CD14-positive monocyte (primary cell): ENCODE measurements at regions not wholly inside any gene's neighbourhood (a gene's known extent, or its start where the extent isn't known, plus 50 kb on each side); places are given as distances from the start of the nearest gene placed in this dataset.

ENCODE experiments used
- DNase-seq, 3 donors: peaks; one replicate each; pipeline ENCODE4 v3.0.0-alpha.2; 2011 to 2022
- H2AFZ ChIP-seq: 2 replicates; pipeline ENCODE4 v1.6.0; 2012; ENCODE audit warnings: mild to moderate bottlenecking, low read depth, low read length, inconsistent platforms; ENCODE audit not compliant: insufficient read depth, poor library complexity, severe bottlenecking
- H3K27ac ChIP-seq, 2 donors: 1 replicate in 1 of 2; 2 replicates in 1 of 2; pipeline ENCODE4 v1.5.1; 2012 to 2013; ENCODE audit warnings: low read length in 2 of 2, control low read depth in 1 of 2, inconsistent platforms in 1 of 2, low read depth in 1 of 2, mild to moderate bottlenecking in 1 of 2
- H3K27me3 ChIP-seq, 2 donors: one replicate each; pipeline versions ENCODE4 v1.6.0 to v1.6.1; 2011 to 2013; ENCODE audit warnings: low read length in 2 of 2; ENCODE audit not compliant: control insufficient read depth in 2 of 2, insufficient read depth in 2 of 2
- H3K36me3 ChIP-seq, 2 donors: replicated peaks in 1 of 2; 1 replicate in 1 of 2; 2 replicates in 1 of 2; pipeline versions ENCODE4 v1.5.1 to v1.6.1; 2012 to 2013; ENCODE audit warnings: low read length in 2 of 2, control low read depth in 1 of 2, inconsistent platforms in 1 of 2, mild to moderate bottlenecking in 1 of 2; ENCODE audit not compliant: insufficient read depth in 2 of 2, control insufficient read depth in 1 of 2
- H3K4me1 ChIP-seq, 2 donors: 1 replicate in 1 of 2; 2 replicates in 1 of 2; pipeline versions ENCODE4 v1.5.1 to v1.6.1; 2012 to 2013; ENCODE audit warnings: low read length in 2 of 2, control low read depth in 1 of 2, inconsistent platforms in 1 of 2, mild to moderate bottlenecking in 1 of 2, moderate library complexity in 1 of 2; ENCODE audit not compliant: insufficient read depth in 2 of 2, control insufficient read depth in 1 of 2
- H3K4me2 ChIP-seq: replicated peaks from 2 replicates; pipeline ENCODE3; 2012; ENCODE audit warnings: low read length, moderate library complexity, mild to moderate bottlenecking; ENCODE audit not compliant: poor library complexity, severe bottlenecking; ENCODE audit errors: extremely low read depth
- H3K4me3 ChIP-seq, 3 experiments: fragments of 200-600 bp in 1 of 3; sonication (generic) in 1 of 3; replicated peaks in 1 of 3; 1 replicate in 2 of 3; 2 replicates in 1 of 3; pipeline ENCODE4 v1.5.1; 2011 to 2013; ENCODE audit warnings: low read length in 3 of 3, mild to moderate bottlenecking in 3 of 3, control low read depth in 2 of 3, low read depth in 2 of 3, inconsistent platforms in 1 of 3, moderate library complexity in 1 of 3
- H3K79me2 ChIP-seq: 2 replicates; pipeline ENCODE4 v1.6.0; 2012; ENCODE audit warnings: mild to moderate bottlenecking, control low read depth, inconsistent platforms, low read length, moderate library complexity; ENCODE audit not compliant: insufficient read depth
- H3K9ac ChIP-seq: 2 replicates; pipeline ENCODE4 v1.6.0; 2017; ENCODE audit warnings: low read length, mild to moderate bottlenecking; ENCODE audit not compliant: insufficient read depth, poor library complexity, severe bottlenecking
- H3K9me3 ChIP-seq, 2 donors: replicated peaks in 1 of 2; 1 replicate in 1 of 2; 2 replicates in 1 of 2; pipeline versions ENCODE4 v1.5.1 to v1.6.1; 2012 to 2013; ENCODE audit warnings: low read length in 2 of 2, control low read depth in 1 of 2; ENCODE audit not compliant: control insufficient read depth in 1 of 2, insufficient read depth in 1 of 2
- H4K20me1 ChIP-seq: 2 replicates; pipeline ENCODE4 v1.6.0; 2012; ENCODE audit warnings: mild to moderate bottlenecking, low read length, control low read depth, moderate library complexity; ENCODE audit not compliant: insufficient read depth
- H3K27ac Mint-ChIP-seq, 7 donors: one replicate each; pipeline ENCODE4 v1.8.0; 2020; ENCODE audit warnings: mild to moderate bottlenecking in 7 of 7, mixed read lengths in 7 of 7, moderate library complexity in 6 of 7, inconsistent platforms in 2 of 7
- H3K27me3 Mint-ChIP-seq, 3 donors: one replicate each; pipeline ENCODE4 v1.8.0; 2021 to 2022; ENCODE audit warnings: low read depth in 3 of 3, mild to moderate bottlenecking in 3 of 3, mixed read lengths in 3 of 3, moderate library complexity in 3 of 3, inconsistent platforms in 1 of 3
- H3K36me3 Mint-ChIP-seq, 2 donors: one replicate each; pipeline ENCODE4 v1.8.0; 2020; ENCODE audit warnings: mixed read lengths in 2 of 2, inconsistent platforms in 1 of 2, mild to moderate bottlenecking in 1 of 2
- H3K4me1 Mint-ChIP-seq: one replicate; pipeline ENCODE4 v1.8.0; 2020; ENCODE audit warnings: mild to moderate bottlenecking, mixed read lengths
- H3K4me3 Mint-ChIP-seq, 2 donors: one replicate each; pipeline ENCODE4 v1.8.0; 2020; ENCODE audit warnings: mild to moderate bottlenecking in 2 of 2, mixed read lengths in 2 of 2, moderate library complexity in 1 of 2
- H3K9me3 Mint-ChIP-seq, 7 donors: one replicate each; pipeline ENCODE4 v1.8.0; 2020 to 2022; ENCODE audit warnings: mixed read lengths in 7 of 7, mild to moderate bottlenecking in 6 of 7, moderate library complexity in 6 of 7, inconsistent platforms in 2 of 7
- CTCF ChIP-seq: fragments of 200-600 bp; IDR thresholded peaks from one replicate; pipeline ENCODE4 v1.8.0; 2022; ENCODE audit warnings: antibody characterized with exemption, mild to moderate bottlenecking
- WGBS: methylation state at CpG from one replicate; pipeline ENCODE4 v1.1.5; 2013; ENCODE audit warnings: missing lambda C conversion rate; ENCODE audit not compliant: insufficient coverage; 5-methylcytosine and 5-hydroxymethylcytosine counted together
- intact Hi-C, 2 donors: fragments of 100-400 bp; cut with micrococcal nuclease; formaldehyde crosslinking; loops; one replicate each; pipeline versions ENCODE4 v1.15.0 to v1.15.1; 2023

- no peaks in the 10 kb centered on the region for H3K36me3 ChIP-seq
- no peaks in the 10 kb centered on the region for H4K20me1 ChIP-seq
- Mint-ChIP-seq H3K27ac (no peak overlapping the region), H3K4me1 (no peaks in the 10 kb centered on the region), H3K27me3 (peaks cover 0 to 2% (median 0%) of the 10 kb centered on the region in 3 donors), H3K36me3 (no peaks in the 10 kb centered on the region), H3K4me3 (no peak overlapping the region), H3K9me3 (peaks cover 0 to 5% (median 2%) of the 10 kb centered on the region in 7 donors)
- TF ChIP-seq CTCF: no peak
- no peak for DNase-seq
- no peaks in the 10 kb centered on the region for H3K4me1 ChIP-seq
- intact Hi-C loops: no loop called here
- H3K4me3 ChIP-seq: no peak overlapping the region
- no peak overlapping the region for H3K27ac ChIP-seq
- no CpG with 5 or more reads among the region's 1 CpG for WGBS
- H3K79me2 ChIP-seq: no peaks in the 10 kb centered on the region
- no peak overlapping the region for H3K9ac ChIP-seq
- no peaks in the 10 kb centered on the region for H3K9me3 ChIP-seq
- H2AFZ ChIP-seq: no peak overlapping the region
- no peak overlapping the region for H3K4me2 ChIP-seq
- H3K27me3 ChIP-seq: no peaks in the 10 kb centered on the region
Observed at GRCh38 chr14:87008965-87009364, 984.0 kb downstream of the GALC start.

GRCh38 chr14:87005280-87005679 lies 987.7 kb downstream of the GALC start:
- no peaks in the 10 kb centered on the region for H3K27me3 ChIP-seq
- no peak for TF ChIP-seq CTCF
- H3K36me3 ChIP-seq: no peaks in the 10 kb centered on the region
- 83% methylated on average over 1 of the region's 4 CpGs for WGBS
- no peaks in the 10 kb centered on the region for H4K20me1 ChIP-seq
- H3K79me2 ChIP-seq: no peaks in the 10 kb centered on the region
- H3K4me3 Mint-ChIP-seq: no peak overlapping the region
- H3K27me3 Mint-ChIP-seq: peaks cover 0 to under 1% (median 0%) of the 10 kb centered on the region in 3 donors
- no peaks in the 10 kb centered on the region for H3K36me3 Mint-ChIP-seq
- H3K9ac ChIP-seq: no peak overlapping the region
- H2AFZ ChIP-seq: no peak overlapping the region
- H3K27ac Mint-ChIP-seq: no peak overlapping the region
- no peaks in the 10 kb centered on the region for H3K9me3 ChIP-seq
- H3K4me3 ChIP-seq: no peak overlapping the region
- H3K4me2 ChIP-seq: no peak overlapping the region
- DNase-seq: no peak
- intact Hi-C loops: no loop called here
- peaks cover 0 to 3% (median 2%) of the 10 kb centered on the region in 7 donors for H3K9me3 Mint-ChIP-seq
- no peaks in the 10 kb centered on the region for H3K4me1 ChIP-seq
- no peak overlapping the region for H3K27ac ChIP-seq
- no peaks in the 10 kb centered on the region for H3K4me1 Mint-ChIP-seq
